WERI-Rb-1 (cell line): ENCODE measurements at regions not wholly inside any gene's neighbourhood (a gene's known extent, or its start where the extent isn't known, plus 50 kb on each side); places are given as distances from the start of the nearest gene placed in this dataset.

Experiments
- DNase-seq: peaks from one replicate; pipeline ENCODE4 v3.0.0-alpha.2; 2020
- H3K27ac ChIP-seq: fragments of 250-450 bp; sonication (Bioruptor Pico); 2 replicates; pipeline ENCODE4 v1.5.1; 2020; ENCODE audit warnings: mild to moderate bottlenecking, moderate library complexity
- H3K27me3 ChIP-seq: fragments of 250-450 bp; sonication (Bioruptor Pico); 2 replicates; pipeline ENCODE4 v1.5.1; 2021; ENCODE audit warnings: mild to moderate bottlenecking, low read depth, moderate library complexity; ENCODE audit not compliant: insufficient read depth, severe bottlenecking
- H3K36me3 ChIP-seq: fragments of 250-450 bp; sonication (Bioruptor Pico); 2 replicates; pipeline ENCODE4 v1.5.1; 2020; ENCODE audit warnings: mild to moderate bottlenecking, moderate library complexity
- H3K4me3 ChIP-seq: 2 replicates; pipeline ENCODE4 v1.5.1; 2011; ENCODE audit warnings: low read depth, mild to moderate bottlenecking, control low read depth, low read length
- H3K9me3 ChIP-seq: fragments of 250-450 bp; sonication (Bioruptor Pico); 2 replicates; pipeline ENCODE4 v1.5.1; 2021; ENCODE audit warnings: mild to moderate bottlenecking, moderate library complexity; ENCODE audit not compliant: severe bottlenecking
- CTCF ChIP-seq: IDR thresholded peaks from 2 replicates; pipeline ENCODE4 v1.5.1; 2011; ENCODE audit warnings: low read depth, mild to moderate bottlenecking, control low read depth, inconsistent platforms, low read length

DNA sequence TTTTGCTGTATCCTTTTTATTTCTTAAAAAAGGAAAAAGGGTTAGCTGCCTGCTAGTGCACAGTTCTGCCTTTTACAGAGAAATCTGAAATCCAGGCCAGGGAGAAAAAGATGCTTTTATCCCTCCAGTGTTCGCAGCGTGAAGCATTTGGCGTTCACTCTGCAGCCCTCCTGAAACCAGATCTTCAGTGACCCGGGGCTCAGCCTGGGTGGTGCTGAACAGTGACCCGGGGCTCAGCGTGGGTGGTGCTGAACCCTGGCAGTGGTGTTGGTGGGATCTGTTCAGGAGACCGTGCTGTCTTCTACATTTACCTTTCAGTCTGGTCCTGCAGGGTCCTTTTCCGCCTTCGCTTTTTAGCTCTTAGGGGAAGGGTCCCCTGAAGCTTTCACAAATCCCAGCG lies 164.7 kb upstream of the KLF6 start:
- TF ChIP-seq CTCF, result no peak
- H3K9me3 ChIP-seq, result no peaks in the 10 kb centered on the region
- H3K27ac ChIP-seq, result no peak overlapping the region
- no peaks in the 10 kb centered on the region for H3K36me3 ChIP-seq
- DNase-seq, result no peak
- H3K27me3 ChIP-seq, result no peaks in the 10 kb centered on the region
- H3K4me3 ChIP-seq, result no peak overlapping the region

DNA sequence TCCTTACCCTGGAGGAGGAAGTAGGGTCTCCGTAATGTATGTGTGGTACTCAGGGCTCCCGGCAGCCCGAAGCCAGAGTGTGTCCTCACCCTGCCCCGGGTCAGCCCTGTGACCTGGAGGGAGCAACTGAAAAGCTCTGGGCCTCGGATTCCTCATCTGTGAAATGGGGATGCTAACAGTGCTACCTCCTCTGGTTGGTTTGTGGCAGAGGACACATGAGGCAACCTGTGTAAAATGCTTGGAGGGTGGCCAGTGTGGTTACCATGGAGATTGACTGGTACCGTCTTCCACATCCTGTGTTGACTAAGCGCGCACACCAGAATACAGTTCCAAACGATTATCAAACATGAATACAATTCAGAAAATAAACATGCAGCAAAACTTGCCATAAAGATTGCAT lies 163.8 kb upstream of the KLF6 start:
- no peak for TF ChIP-seq CTCF
- H3K27ac ChIP-seq, result no peak overlapping the region
- no peaks in the 10 kb centered on the region for H3K27me3 ChIP-seq
- no peak overlapping the region for H3K4me3 ChIP-seq
- no peak for DNase-seq
- H3K9me3 ChIP-seq, result no peaks in the 10 kb centered on the region
- H3K36me3 ChIP-seq, result no peaks in the 10 kb centered on the region

GRCh38 chr10:3946234-3947229 lies 161.5 kb upstream of the KLF6 start:
- Histone ChIP-seq H3K27me3 (no peaks in the 10 kb centered on the region), H3K4me3 (no peak overlapping the region), H3K36me3 (no peaks in the 10 kb centered on the region), H3K9me3 (no peaks in the 10 kb centered on the region), H3K27ac (no peak overlapping the region)
- no peak for TF ChIP-seq CTCF
- DNase-seq, result no peak

DNA sequence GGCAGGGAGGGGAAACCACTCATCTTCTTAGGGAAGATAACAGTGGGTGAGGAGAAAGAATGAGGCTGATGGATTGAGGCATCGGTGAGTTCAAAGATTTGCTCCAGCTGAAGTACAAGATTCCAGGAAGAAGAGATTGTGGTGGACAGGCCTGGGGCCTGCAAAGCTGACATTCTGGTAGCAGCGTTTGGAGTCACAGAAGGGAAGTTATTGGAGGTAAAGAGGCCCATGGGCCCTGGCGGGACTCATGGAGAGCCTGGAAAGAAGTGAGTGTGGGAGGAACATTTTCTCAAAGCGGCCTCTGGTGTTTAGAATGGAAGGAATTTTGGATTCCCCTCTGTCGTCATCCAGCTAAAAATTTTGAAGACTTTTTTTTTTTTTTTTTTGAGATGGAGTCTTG lies 160.0 kb upstream of the KLF6 start:
- Histone ChIP-seq H3K27me3 (no peaks in the 10 kb centered on the region), H3K27ac (no peak overlapping the region), H3K36me3 (no peaks in the 10 kb centered on the region), H3K9me3 (no peaks in the 10 kb centered on the region), H3K4me3 (no peak overlapping the region)
- no peak for DNase-seq
- no peak for TF ChIP-seq CTCF

- no peaks in the 10 kb centered on the region for H3K27me3 ChIP-seq
- no peak for DNase-seq
- H3K27ac ChIP-seq, result no peak overlapping the region
- no peak for TF ChIP-seq CTCF
- no peak overlapping the region for H3K4me3 ChIP-seq
- no peaks in the 10 kb centered on the region for H3K36me3 ChIP-seq
- no peaks in the 10 kb centered on the region for H3K9me3 ChIP-seq
These were observed 159.6 kb upstream of the KLF6 start for GRCh38 chr10:3944591-3944990.
